A549 (cell line): ENCODE measurements at regions not wholly inside any gene's neighbourhood (a gene's known extent, or its start where the extent isn't known, plus 50 kb on each side); places are given as distances from the start of the nearest gene placed in this dataset.

Source experiments
- ATAC-seq, 2 experiments: fragments of 200-7000 bp in 1 of 2; fragments of >200 bp in 1 of 2; cut with Nextera tagmentation in 1 of 2; cut with Tn5 transposase in 1 of 2; 3 replicates each; pipeline versions ENCODE4 v1.8.0 to v1.9.1; 2018 to 2020; ENCODE audit warnings: mild to moderate bottlenecking in 1 of 2, moderate library complexity in 1 of 2
- CTCF ChIA-PET: fragments of 300-600 bp; sonication (Branson Sonifier 250); formaldehyde crosslinking; extraction: SDS; loops from one replicate; lab custom pipeline; 2021; ENCODE audit warnings: antibody characterized with exemption, inconsistent platforms; lab: Yijun Ruan, JAX
- POLR2A ChIA-PET: fragments of 350-600 bp; formaldehyde crosslinking; extraction: SDS; loops from one replicate; lab custom pipeline; 2021; ENCODE audit warnings: antibody characterized with exemption, inconsistent platforms; lab: Yijun Ruan, JAX
- DNase-seq, 2 experiments: peaks; one replicate each; pipeline versions ENCODE4 v3.0.0 to v3.0.0-alpha.2; 2011 to 2016; ENCODE audit warnings: low read depth in 1 of 2, low spot score in 1 of 2
- FAIRE-seq: peaks from 2 replicates; lab custom pipeline; 2011; peaks lifted over from hg19 to GRCh38; lab: Jason Lieb, UNC
- H3K27ac ChIP-seq, 2 experiments: fragments of >200 bp; sonication (Bioruptor Twin); formaldehyde crosslinking; 3 replicates each; pipeline ENCODE4 v1.5.1; 2016 to 2017
- H3K4me1 ChIP-seq: fragments of >200 bp; sonication (Bioruptor Twin); formaldehyde crosslinking; 3 replicates; pipeline ENCODE4 v1.6.1; 2016
- H3K4me2 ChIP-seq: fragments of >200 bp; sonication (Bioruptor Twin); formaldehyde crosslinking; 3 replicates; pipeline ENCODE4 v1.6.1; 2016
- H3K4me3 ChIP-seq: fragments of >200 bp; sonication (Bioruptor Twin); formaldehyde crosslinking; 3 replicates; pipeline ENCODE4 v1.5.1; 2016
- H3K9me3 ChIP-seq: fragments of >200 bp; sonication (Bioruptor Twin); formaldehyde crosslinking; 3 replicates; pipeline ENCODE4 v1.6.1; 2016
- CBX8 ChIP-seq: fragments of 200-600 bp; sonication (generic); IDR thresholded peaks from 2 replicates; pipeline ENCODE4 v1.6.1; 2016
- CHD4 ChIP-seq: fragments of 200-600 bp; sonication (generic); IDR thresholded peaks from 2 replicates; pipeline ENCODE4 v1.6.1; 2016; ENCODE audit warnings: antibody characterized with exemption, mild to moderate bottlenecking, borderline replicate concordance
- CTCF ChIP-seq: fragments of >200 bp; sonication (Bioruptor Twin); formaldehyde crosslinking; IDR thresholded peaks from 3 replicates; pipeline ENCODE4 v1.5.1; 2016
- E2F6 ChIP-seq: IDR thresholded peaks from 2 replicates; pipeline ENCODE4 v1.6.1; 2012; ENCODE audit warnings: low read depth, borderline replicate concordance
- EHF ChIP-seq: fragments of 250-450 bp; sonication (Bioruptor Pico); IDR thresholded peaks from 2 replicates; pipeline ENCODE4 v1.5.0; 2020; ENCODE audit warnings: mild to moderate bottlenecking
- EHMT2 ChIP-seq: fragments of 200-600 bp; sonication (generic); IDR thresholded peaks from 2 replicates; pipeline ENCODE4 v1.6.1; 2016; ENCODE audit warnings: antibody characterized with exemption, low read depth, mild to moderate bottlenecking, moderate library complexity
- ELK1 ChIP-seq: fragments of 150-350 bp; IDR thresholded peaks from 2 replicates; pipeline ENCODE4 v1.6.1; 2014; ENCODE audit warnings: low read depth, mild to moderate bottlenecking, low read length
- EP300 ChIP-seq, 2 experiments: fragments of >200 bp; sonication (Bioruptor Twin); formaldehyde crosslinking; IDR thresholded peaks; 2 replicates in 1 of 2; 3 replicates in 1 of 2; pipeline ENCODE4 v1.6.1; 2016 to 2017
- FOSB ChIP-seq: fragments of 250-450 bp; sonication (Bioruptor Pico); IDR thresholded peaks from 2 replicates; pipeline ENCODE4 v1.5.0; 2020; ENCODE audit warnings: mild to moderate bottlenecking, moderate library complexity
- FOXS1 ChIP-seq: fragments of 250-450 bp; sonication (Bioruptor Pico); IDR thresholded peaks from 2 replicates; pipeline ENCODE4 v1.5.0; 2020; ENCODE audit warnings: mild to moderate bottlenecking, moderate library complexity
- HES2 ChIP-seq: fragments of >200 bp; sonication (Bioruptor Twin); formaldehyde crosslinking; IDR thresholded peaks from 2 replicates; pipeline ENCODE4 v1.6.1; 2016
- HMGXB4 ChIP-seq: fragments of 250-450 bp; sonication (Bioruptor Pico); IDR thresholded peaks from 2 replicates; pipeline ENCODE4 v1.5.0; 2021; ENCODE audit warnings: mild to moderate bottlenecking, moderate library complexity, borderline replicate concordance
- JUN ChIP-seq, 2 experiments: fragments of >200 bp; sonication (Bioruptor Twin); formaldehyde crosslinking; IDR thresholded peaks; 2 replicates in 1 of 2; 3 replicates in 1 of 2; pipeline ENCODE4 v1.6.1; 2016 to 2017
- MAFK ChIP-seq: fragments of 450-650 bp; IDR thresholded peaks from 2 replicates; pipeline ENCODE4 v1.6.1; 2014; ENCODE audit not compliant: partially characterized antibody
- MYC ChIP-seq: IDR thresholded peaks from 2 replicates; pipeline ENCODE4 v1.6.1; 2012; ENCODE audit warnings: mild to moderate bottlenecking, inconsistent platforms, low read length, improper control_type of control experiment, borderline replicate concordance
- NPAS2 ChIP-seq: fragments of 250-450 bp; sonication (Bioruptor Pico); IDR thresholded peaks from 2 replicates; pipeline ENCODE4 v1.8.0; 2022; ENCODE audit warnings: mild to moderate bottlenecking, moderate library complexity, borderline replicate concordance
- PBX3 ChIP-seq: IDR thresholded peaks from 2 replicates; pipeline ENCODE4 v1.6.1; 2012
- RAD21 ChIP-seq, 2 experiments: fragments of >200 bp in 1 of 2; sonication (Bioruptor Twin) in 1 of 2; formaldehyde crosslinking in 1 of 2; IDR thresholded peaks in 1 of 2; conservative IDR thresholded peaks in 1 of 2; 2 replicates in 1 of 2; 3 replicates in 1 of 2; pipeline ENCODE4 v1.6.1; 2012 to 2018; ENCODE audit warnings: inconsistent platforms in 1 of 2
- RARB ChIP-seq: fragments of 250-450 bp; sonication (Bioruptor Pico); IDR thresholded peaks from 2 replicates; pipeline ENCODE4 v1.8.0; 2021; ENCODE audit warnings: mild to moderate bottlenecking, moderate library complexity
- USF2 ChIP-seq: fragments of 450-650 bp; IDR thresholded peaks from 2 replicates; pipeline ENCODE4 v1.6.1; 2014; ENCODE audit warnings: antibody characterized with exemption
- ZC3H11A ChIP-seq: fragments of 450-650 bp; IDR thresholded peaks from 2 replicates; pipeline ENCODE4 v1.6.1; 2014; ENCODE audit warnings: antibody characterized with exemption, mild to moderate bottlenecking
- WGBS: methylation state at CpG from one replicate; pipeline ENCODE4 v1.1.6; 2017; ENCODE audit errors: missing lambda C conversion rate; 5-methylcytosine and 5-hydroxymethylcytosine counted together

GRCh38 chr1:8093221-8093980, 67.3 kb upstream of the ERRFI1 start:
- CTCF ChIA-PET, result interaction anchor here (1.6 to 1.8 kb wide), 2 partner anchors 53 to 221 kb away, joined by 6 to 7 read pairs; no protein-coding TSS in a partner anchor

GRCh38 chr1:8092657-8093056, 66.5 kb upstream of the ERRFI1 start:
- ChIA-PET POLR2A (no interaction called here), CTCF (interaction anchor here (1.0 kb wide), 1 partner anchor 62 kb away, joined by 3 read pairs; no protein-coding TSS in a partner anchor)
- no peak for ATAC-seq
- H3K4me3 ChIP-seq, result no peak overlapping the region
- peaks cover 75% of the 10 kb centered on the region for H3K4me1 ChIP-seq
- peak overlapping the region; percentile 94 to 95 for H3K27ac ChIP-seq
- H3K4me2 ChIP-seq, result no peak overlapping the region
- FAIRE-seq, result no peak
- no peaks in the 10 kb centered on the region for H3K9me3 ChIP-seq
- WGBS, result 78% methylated on average over 9 of the region's 9 CpGs
- DNase-seq, result no peak
- TF ChIP-seq FOXS1 (CRISPR knock-in tag) (no peak), CHD4 (no peak), CBX8 (no peak), USF2 (no peak), MYC (no peak), JUN (IDR thresholded peaks at IDR 0.05) (no peak), PBX3 (no peak), ELK1 (no peak), CTCF (no peak), ZC3H11A (no peak), EP300 (IDR thresholded peaks at IDR 0.05) (no peak), NPAS2 (CRISPR knock-in tag) (no peak), EHMT2 (no peak), RAD21 (conservative IDR thresholded peaks at IDR 0.05 in 1 of 2, IDR thresholded peaks at IDR 0.05 in 1 of 2) (no peak), E2F6 (no peak), RARB (CRISPR knock-in tag) (no peak), MAFK (no peak), EHF (CRISPR knock-in tag) (no peak), HES2 (no peak), HMGXB4 (no peak)

More at GRCh38 chr1:8093221-8093980, 67.3 kb upstream of the ERRFI1 start:
- DNase-seq, result no peak
- Histone ChIP-seq H3K4me1 (peaks cover 82% of the 10 kb centered on the region), H3K4me2 (peak overlapping the region; percentile 85; the same call in 1 of the 3 replicates), H3K9me3 (no peaks in the 10 kb centered on the region), H3K4me3 (no peak overlapping the region), H3K27ac (peak overlapping the region; percentile 94 to 95)
- FAIRE-seq, result no peak
- WGBS, result 76% methylated on average over 10 of the region's 10 CpGs
- no peak for ATAC-seq
- TF ChIP-seq FOXS1 (CRISPR knock-in tag) (no peak), FOSB (no peak)
- POLR2A ChIA-PET, result interaction anchor here (1.3 kb wide), 1 partner anchor 10 kb away, joined by 6 read pairs; no protein-coding TSS in a partner anchor
